Spleen (tissue), 7 donors: ENCODE measurements at regions not wholly inside any gene's neighbourhood (a gene's known extent, or its start where the extent isn't known, plus 50 kb on each side); places are given as distances from the start of the nearest gene placed in this dataset.

ENCODE experiments used
- CTCF ChIP-seq, 11 experiments: fragments of 200-600 bp in 7 of 11; fragments of 450-650 bp in 4 of 11; sonication (generic) in 4 of 11; IDR thresholded peaks in 8 of 11; conservative IDR thresholded peaks in 3 of 11; 1 replicate in 7 of 11; 2 replicates in 4 of 11; pipeline versions ENCODE4 v1.4.0 to v1.8.0; 2016 to 2021; ENCODE audit warnings: antibody characterized with exemption in 11 of 11, inconsistent platforms in 4 of 11, mild to moderate bottlenecking in 1 of 11
- POLR2A ChIP-seq, 3 donors: fragments of 450-650 bp; IDR thresholded peaks; one replicate each; pipeline ENCODE4 v1.5.1; 2017; ENCODE audit warnings: antibody characterized with exemption in 3 of 3, mild to moderate bottlenecking in 1 of 3
- POLR2AphosphoS5 ChIP-seq, 3 donors: sonication (generic); formaldehyde crosslinking; IDR thresholded peaks; one replicate each; pipeline ENCODE4 v1.5.1; 2017; ENCODE audit warnings: antibody characterized with exemption in 3 of 3
- donor health status: DM: no; HTN: no; CAD: no; lungs with moderate emphysema.
- donor health status: DM: no; HTN: no; CAD: no.
- donor health status: DM: no; HTN: no; CAD: no.

DNA sequence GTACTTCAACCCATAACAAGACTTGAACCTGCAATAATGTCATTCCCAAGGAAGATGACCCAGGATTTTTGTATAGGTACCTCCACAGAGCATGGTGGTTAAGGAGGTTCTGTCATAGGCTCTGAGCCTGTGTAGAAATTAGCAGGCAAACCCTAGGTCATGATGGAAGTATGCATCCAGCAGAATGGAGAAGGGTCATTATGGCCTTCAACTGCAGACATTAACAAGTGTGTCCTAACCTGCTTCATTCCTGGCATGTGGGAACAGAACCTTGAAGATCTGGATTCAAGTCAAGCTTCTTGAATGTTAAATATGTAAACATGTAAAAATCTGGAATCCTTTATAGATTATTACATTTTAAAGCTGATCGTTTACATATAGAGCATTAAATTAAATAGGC, 116.2 kb upstream of the SLC38A4 start:
- TF ChIP-seq CTCF (IDR thresholded peaks at IDR 0.05 in 8 of 11, conservative IDR thresholded peaks at IDR 0.05 in 3 of 11) (no peak), POLR2A (IDR thresholded peaks at IDR 0.05) (no peak), POLR2AphosphoS5 (IDR thresholded peaks at IDR 0.05) (no peak)
